HuH-7 (cell line): ENCODE measurements at regions not wholly inside any gene's neighbourhood (a gene's known extent, or its start where the extent isn't known, plus 50 kb on each side); places are given as distances from the start of the nearest gene placed in this dataset.
"Not testable (repeated sequence)": the region's sequence is repeated elsewhere in the genome, so short reads cannot be mapped to it uniquely, and the experiment has no call there.

Source experiments
- DNase-seq: peaks from one replicate; pipeline ENCODE4 v3.0.0; 2011; ENCODE audit warnings: low spot score

DNA sequence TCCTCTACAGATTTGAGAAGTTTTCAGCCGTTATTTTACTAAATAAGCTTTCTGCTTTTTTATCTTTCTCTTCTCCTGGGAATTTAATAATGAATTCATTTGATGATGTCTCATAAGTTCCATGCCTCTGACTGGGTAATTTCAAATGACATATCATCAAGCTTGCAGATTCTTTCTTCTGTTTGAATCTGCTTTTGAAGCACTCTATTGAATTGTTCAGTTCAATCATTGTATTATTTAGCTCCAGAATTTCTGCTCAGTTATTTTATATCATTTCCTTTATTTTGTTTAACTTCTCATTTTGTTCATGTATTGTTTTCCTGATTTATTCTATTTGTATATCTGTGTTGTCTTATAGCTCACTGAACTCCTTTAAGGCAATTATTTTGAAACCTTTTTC is 196.9 kb upstream of the CNTNAP2 start:
- no peak for DNase-seq

DNA sequence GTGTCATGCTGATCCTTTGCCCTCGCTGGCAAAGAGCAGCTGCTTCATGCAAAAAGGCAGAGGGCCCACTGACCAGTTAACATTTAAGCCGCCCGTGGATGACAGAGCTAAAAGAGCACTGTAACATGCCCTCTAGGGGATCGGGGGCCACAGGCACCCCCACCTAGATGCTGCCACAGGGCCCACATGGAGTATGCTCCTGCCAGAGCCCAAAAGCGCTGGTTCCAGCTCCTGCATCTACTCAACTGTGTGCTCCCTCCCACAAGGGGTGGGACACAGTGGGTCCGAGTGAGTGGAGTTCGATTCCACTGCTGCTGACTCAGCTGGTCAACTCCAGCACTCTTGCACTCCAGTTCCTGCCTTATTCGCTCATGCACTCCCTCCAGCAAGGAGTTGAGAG is 199.8 kb upstream of the CNTNAP2 start:
- no peak for DNase-seq

DNA sequence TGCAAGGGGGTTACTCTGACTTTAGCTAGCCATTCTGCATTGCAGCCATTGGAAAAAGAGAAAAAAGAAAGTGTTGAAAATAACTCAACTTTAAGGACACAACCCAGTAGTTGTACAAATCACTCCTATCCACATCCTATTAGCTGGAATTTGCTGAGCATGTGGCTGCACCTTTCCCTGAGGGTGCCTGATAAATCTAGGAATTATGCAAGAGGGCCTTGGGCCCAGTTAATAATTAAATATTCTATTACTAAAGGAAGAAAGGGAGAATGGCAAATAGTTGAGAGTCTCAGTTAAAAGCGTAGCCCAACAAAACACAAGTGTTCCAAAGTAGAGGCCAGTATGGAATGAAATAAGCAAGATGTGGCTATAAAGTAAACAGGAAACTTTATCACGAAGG is 200.9 kb upstream of the CNTNAP2 start:
- DNase-seq = peak; percentile 40

DNA sequence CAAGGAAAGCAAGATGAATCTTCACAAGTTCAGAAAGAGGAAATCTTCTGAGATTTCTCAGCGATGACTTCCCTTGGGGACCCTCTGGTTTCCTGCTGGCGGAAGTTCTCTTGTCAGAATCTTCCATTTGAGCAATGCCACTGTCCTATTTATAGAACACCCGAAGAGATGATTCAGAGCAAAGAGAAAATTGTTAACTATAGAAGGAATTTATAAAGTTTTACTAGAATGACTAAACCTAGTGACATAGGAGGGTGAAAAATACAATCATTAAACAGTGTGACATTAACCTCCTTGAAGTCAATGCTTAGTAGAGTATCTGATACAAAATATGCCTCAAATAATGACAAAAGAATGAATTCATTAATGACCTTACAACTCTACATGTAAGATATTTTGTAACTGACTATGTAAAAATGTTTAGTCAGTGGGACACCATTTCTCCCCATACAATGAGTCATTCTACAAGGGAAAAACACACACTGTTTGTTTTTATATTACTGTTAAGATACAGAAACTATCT is 206.5 kb upstream of the CNTNAP2 start:
- DNase-seq = no peak

DNA sequence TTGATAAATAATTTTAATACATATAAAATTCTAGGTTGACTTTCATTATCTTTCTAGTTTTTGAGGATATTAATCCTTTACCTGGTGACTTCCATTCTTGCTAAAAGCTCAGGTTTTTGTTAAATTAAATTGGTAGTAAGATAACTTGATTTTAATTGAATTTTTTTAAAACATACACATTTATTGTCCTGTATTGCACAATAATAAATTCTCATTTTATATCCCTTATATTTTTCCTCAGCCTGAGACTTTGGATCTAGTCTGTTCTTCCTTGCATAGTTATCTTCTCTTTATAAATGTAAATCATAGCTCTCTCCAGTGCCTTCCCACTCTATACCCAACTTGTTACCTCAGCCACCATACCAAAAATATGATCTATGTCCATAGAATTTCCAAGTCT is 212.9 kb upstream of the CNTNAP2 start:
- DNase-seq = no peak

DNA sequence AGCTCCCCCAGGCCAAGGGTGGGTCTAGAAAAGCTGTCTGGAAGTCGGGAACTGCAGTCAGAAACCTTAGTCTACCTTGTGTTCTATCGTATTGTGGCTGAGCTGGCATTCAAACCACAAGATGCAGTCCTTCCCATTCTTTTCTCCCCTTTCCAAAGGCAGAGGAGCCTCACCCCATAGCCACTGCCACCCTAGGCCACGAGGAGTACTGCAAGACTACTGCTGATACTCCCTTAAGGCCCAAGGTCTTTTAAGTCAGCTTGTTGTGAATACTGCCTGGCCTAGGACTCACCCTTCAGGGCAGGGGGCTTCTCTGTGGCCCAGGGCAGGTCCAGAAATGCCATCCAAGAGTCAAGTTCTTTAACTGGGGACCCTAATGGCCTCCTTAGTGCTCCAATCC is 214.5 kb upstream of the CNTNAP2 start:
- no peak for DNase-seq

DNA sequence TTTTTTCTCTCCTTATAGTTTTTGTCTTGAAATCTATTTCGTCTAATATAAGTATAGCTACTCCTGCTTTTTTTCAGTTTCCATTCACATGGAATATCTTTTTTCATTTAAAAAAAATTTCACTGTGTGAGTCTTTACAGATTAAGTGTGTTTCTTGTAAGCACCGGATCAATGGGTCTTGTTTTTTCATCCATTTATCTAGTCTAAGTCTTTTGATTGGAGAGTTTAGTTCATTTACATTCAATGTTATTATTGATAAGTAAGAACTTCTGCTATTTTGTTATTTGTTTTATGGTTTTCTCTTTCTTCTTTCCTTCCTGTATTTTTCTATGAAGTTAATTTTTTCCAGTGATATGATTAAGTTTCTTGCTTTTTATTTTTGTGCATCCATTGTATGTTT is 216.7 kb upstream of the CNTNAP2 start:
- no peak for DNase-seq

DNA sequence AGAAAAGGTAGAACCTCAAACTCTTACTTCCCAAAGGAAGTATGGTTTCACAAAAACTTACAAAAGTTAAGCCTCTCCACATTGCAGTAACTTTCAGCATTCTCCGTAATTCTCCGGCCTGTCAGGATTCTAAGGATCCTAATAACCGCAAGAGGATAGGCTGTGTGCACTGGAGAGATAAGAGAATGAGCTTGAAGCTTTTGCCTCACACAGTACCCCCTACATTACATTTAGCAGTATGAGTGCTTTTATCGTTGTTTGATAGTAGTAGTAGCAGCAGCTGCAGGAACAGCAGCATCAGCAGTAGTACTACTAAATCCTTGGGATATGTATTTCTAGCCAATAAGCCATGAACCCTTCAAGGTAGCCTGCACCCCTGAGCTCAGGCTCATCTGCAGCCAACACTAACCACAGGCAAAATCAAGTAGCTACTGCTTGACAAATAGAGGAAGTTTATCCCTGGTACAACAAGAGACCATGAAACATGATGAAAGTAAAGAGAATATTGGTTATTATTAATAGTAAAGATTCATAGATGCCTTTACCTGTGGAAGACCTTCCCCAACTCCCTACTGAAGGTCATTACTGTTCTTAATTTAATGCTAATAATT is 222.6 kb upstream of the CNTNAP2 start:
- no peak for DNase-seq

DNA sequence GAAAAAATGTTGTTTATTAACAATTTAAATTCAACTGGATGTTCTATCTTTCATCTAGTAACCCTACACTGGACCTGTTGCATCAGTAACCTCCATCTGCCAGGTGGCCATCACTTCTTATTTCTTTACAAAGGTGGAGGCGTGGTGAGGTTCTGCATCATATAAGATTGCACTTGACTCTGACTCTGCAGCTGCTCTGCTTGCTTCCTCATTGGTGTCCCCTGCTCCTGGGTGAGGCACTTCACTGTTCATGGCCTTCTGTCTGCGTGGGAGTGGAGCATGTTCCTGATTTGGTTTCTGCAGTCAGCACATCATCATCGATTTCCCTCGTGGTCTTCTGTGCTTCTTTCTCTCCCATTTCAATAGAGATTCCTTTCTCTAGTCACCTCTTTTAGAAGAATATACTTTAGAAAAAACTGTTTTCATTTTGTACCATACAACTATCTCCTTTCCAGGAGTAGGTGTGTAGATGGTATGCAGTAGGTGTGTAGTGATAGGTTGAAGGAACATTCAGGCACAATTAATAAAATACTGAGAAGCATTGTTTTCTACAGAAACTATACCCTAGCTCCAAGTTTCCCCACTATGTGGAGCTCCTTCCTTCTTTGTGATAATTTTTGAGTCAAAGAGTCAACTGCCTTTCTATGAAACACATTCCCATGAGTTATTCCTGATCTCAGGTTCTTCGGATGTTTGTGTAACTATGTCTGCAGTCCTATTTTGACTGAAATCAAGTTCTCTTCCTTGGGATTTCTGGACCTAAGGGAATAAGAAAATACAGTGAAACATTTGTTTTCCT is 231.7 kb upstream of the CNTNAP2 start:
- DNase-seq = no peak

DNA sequence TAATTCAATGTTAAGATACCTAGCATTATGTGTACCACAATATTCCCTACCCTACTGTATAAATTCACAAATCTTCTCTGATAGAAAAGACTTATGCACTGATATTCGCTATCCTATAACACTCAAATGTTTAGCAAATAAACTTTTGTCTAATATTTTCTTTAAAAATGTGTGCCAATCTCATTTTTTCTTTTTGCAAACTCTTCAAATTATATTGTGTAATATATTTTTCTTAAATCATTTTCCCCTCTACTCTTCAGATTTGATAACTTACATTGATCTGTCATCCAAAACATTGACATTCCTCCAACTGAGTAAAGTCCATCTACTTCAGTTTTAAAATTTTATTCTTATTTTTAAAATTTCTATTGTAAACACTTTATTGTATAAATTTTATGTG is 240.2 kb upstream of the CNTNAP2 start:
- no peak for DNase-seq

DNA sequence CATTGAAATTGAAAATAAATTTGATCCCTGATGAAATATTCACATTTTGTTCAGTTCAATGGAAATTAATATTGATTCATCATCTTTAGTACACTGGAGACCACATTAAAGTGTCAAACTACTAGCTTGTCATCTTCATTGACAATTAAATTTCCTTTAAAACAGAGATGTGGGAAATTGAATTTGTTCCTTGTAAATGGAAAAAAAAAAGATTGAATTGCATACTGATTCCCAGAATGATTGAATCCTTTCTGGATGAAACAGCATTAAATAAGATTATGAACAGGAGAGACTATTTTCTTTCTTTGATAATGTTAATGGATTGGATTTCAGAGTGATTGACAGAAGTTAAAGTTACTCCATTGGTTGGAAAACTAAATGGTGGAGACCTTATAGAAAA is 241.3 kb upstream of the CNTNAP2 start:
- DNase-seq = no peak

DNA sequence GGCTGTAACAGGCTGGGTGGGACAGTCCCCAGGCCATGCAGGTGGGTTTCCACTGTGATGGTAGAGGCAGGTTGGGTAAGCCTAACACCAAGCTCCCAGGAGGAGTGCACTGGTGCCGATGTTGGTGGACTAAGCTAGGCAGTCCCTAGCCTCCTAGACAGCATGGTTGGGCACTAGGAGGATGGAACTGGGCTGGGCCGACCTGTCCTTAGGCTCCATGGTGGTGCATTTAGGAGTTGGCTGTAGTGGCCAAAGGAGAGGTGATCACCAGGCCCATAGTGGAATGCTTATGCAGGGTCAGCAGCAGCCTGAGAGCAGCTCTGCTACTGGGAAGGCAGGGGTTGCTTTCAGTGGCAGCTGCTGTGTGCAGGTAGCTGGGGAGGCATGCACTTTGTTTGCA is 247.7 kb upstream of the CNTNAP2 start:
- DNase-seq = peak; percentile 20

DNA sequence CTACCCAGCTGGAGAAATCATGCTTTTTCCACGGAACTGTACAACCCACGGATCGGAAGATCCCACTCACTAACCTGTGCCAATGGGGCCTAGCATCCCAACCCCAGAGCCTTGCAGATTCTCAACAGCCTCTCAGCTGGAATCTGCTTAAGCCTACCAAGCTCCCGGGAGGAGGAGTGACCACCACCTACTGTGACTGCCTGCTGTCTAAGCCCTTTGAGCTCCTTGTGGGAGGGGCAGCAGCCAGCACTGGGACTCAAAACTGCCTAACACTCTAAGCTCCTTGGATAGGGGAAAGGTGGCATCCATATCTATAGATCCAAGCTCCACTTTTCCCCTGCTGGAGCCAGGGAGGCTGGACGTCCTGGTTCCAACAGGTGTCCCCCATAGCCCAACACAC is 254.4 kb upstream of the CNTNAP2 start:
- DNase-seq = no peak

DNA sequence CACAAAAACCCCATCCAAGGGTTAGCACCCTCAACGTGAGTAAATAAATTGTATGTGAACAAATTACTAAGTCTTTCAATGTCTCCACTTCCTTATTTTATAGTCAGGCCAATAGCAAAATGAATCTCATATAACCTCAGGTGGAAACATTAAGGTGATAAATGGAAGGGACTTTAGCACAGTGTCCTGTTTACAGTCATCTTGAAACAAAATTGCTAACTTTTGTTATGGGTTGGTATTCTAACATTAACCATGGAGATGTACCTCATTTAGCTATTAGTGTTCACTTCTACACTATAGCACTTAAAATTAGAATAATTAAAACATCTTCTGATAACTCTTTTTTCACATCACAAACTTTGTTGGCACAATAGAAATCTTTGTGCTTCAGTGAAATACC is 255.8 kb upstream of the CNTNAP2 start:
- no peak for DNase-seq

DNA sequence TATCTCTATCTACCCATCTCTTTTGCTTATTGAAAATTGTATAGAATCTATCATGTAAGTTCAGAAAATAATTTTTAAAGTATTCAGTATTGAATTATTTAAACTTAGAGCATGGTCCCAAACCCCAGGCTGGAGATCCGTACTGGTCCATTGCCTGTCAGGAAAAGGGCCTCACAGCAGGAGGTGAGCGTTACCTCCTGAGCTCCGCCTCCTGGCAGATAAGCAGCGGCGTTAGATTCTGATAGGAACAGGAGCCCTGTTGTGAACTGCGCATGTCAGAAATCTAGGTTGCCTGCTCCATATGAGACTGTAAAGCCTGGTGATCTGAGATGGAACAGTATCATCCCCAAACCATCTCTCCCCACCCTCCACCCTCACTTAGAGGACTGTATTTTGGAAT is 266.0 kb upstream of the CNTNAP2 start:
- DNase-seq = no peak

DNA sequence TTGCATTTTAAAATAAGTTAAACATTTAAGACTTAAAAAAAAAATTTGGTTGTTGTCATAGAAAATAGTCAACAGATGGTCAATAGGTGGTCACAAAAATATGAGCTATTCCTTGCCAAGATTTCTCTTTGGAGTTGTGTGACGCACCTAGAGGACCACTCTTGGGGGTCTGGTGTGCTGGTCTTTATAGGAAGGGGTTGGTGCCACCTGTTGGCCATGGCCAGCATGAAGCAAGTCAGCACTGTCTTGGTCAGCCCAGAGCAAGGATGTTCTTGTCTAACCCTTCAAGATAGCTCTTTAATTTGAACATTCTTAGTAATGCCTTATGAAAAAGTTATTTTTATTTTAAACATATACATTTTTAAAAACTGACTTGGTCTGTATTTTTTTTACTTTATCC is 267.9 kb upstream of the CNTNAP2 start:
- peak; percentile 31 for DNase-seq

DNA sequence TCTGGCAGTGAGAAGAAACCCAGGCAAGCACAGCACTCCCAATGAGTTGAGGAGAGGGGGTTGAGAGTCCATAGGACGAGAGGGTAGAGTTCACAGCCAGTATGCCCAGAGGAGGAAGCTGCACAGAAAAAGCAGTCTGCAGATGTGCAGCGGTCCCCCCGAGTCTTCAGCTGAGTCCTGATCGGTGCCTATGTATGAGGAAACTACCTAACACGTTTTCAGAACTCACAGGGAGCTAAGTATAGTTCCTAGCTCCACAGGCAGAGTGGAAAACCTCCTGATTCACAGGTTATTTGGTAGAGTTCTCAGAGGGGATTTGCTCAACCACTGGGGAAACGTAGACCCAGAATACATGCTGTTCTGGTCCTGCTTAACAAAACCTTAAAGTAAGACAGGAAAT is 271.3 kb upstream of the CNTNAP2 start:
- DNase-seq = no peak

DNA sequence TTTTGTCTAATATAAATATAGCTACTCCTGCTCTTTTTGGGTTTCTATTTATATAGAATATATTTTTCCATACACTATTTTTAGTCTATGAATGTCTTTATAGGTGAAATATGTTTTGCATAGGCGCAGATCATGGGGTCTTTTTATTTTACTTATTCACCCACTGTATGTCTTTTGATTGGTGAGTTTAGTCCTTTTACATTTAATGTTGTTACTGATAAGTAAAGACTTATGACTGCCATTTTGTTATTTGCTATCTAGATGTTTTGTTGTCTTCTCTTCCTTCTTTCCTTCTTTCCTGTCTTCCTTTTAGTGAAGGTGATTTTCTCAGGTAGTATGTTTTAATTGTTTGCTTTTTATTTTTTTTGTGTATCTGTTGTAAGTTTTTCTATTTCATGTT is 276.8 kb upstream of the CNTNAP2 start:
- DNase-seq = no peak

DNA sequence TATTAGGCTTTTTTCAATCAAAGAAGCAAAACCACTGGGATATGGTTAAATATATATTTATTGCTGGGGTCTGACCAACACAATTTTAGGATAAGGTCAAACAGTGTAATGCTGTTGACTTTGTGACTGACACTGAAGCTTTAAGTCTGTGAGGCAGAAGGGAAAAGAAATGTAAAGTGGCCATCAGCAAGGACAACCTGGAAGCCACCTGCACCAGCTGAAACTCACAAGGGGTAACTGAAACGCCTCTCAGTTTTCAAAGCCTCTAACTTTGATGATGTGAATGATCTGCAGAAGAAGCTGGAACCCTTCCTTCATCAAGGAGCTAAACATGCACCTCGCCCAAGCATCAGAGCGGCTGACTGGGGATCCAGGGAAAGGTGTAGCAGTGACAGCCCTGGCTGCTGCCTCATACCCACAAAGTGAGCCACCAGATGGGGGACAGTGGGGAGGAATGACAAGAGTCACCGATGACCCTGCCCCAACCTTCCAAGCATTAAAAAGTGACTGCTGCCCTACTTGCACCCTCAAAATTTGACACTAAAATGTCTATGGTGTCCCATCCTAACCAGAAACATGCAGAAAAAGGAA is 284.9 kb upstream of the CNTNAP2 start:
- DNase-seq = no peak

DNA sequence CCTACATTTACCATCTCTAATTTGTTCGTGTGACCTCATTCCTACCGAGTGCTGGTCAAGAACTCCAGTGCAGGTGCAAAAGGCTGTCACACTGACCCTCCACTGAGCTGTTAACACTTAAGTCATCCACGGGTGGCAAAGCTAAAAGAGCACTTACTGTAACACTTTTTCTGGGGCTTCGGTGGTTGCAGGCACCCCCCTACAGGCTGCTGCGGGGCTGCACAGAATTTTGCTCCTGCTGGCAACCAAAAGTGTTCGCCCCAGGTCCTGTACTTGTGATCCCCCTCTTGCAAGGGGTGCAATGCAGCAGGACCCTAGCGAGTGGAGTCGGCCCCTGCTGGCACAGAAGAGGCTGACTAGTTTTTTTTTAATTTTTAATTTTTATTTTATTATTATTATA is 298.9 kb upstream of the CNTNAP2 start:
- DNase-seq = no peak

DNA sequence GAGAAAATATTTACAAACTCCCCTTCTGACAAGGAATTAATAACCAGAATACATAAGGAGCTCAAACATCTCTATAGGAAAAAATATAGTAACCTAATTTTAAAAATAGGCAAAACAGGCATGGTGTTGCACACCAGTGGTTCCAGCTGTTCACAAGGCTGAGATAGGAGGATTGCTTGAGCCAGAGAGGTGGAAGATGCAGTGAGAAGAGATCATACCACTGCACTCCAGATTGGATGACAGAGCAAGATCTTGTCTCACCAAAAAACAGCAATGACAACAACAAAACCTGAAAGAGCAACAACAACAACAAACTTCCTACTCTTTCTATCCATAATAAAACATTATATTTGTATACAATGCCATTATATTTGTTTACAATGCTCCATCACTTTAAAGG is 304.4 kb upstream of the CNTNAP2 start:
- DNase-seq = no peak

DNA sequence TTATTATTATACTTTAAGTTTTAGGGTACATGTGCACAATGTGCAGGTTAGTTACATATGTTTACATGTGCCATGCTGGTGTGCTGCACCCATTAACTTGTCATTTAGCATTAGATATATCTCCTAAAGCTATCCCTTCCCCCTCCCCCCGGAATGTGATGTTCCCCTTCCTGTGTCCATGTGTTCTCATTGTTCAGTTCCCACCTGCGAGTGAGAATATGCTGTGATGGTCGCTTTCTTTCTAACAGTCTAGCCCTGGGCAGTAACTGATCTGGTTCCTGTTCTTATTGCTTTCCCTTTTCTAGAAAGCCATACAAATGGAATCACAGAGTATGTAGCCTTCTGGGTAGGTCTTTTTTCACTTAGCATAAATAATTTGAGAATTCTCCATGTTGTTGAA is 311.1 kb upstream of the CNTNAP2 start:
- not testable (repeated sequence) for DNase-seq

DNA sequence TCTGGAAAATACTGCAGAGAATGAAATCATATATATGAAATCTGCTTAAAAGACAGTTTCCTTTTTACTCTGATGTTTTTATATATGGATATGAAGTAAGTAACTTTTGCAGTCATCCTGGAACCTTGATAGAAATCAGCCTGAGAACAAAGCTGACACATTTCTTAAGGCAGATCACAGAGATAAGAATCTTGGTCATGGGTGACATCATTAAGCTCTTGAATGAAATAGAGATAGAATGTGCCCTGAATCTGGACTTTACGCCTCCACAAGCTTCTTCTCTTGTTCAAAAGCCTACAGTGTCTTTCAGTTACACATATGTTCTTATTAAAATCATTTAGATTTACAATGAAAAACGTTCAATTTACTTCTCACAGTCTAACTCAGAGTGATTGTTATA is 319.1 kb upstream of the CNTNAP2 start:
- no peak for DNase-seq

DNA sequence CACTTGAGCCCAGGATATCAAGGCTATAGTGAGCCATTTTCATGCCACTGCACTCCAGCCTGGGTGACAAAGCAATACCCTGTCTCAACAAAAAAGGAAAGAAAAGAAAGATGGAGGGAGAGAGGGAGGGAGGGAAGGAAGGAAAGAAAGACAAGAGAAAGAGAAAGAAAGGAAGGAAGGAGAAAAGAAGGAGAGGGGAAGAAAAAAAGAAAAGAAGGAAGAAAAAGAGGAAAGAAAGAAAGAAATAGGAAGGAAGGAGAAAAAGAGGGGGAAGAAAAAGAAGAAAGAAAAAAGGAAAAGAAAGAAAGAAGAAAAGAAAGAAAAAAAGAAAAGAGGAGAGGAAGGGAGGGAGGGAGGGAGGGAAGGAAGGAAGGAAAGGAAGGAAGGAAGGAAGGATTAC is 321.5 kb upstream of the CNTNAP2 start:
- DNase-seq = no peak
